IMR-90 (cell line): ENCODE measurements at regions not wholly inside any gene's neighbourhood (a gene's known extent, or its start where the extent isn't known, plus 50 kb on each side); places are given as distances from the start of the nearest gene placed in this dataset.

Experiments
- CHD1 ChIP-seq: IDR thresholded peaks from 2 replicates; pipeline ENCODE4 v1.6.1; 2012; ENCODE audit warnings: low read depth, low read length, improper control_type of control experiment
- RFX5 ChIP-seq: IDR thresholded peaks from 2 replicates; pipeline ENCODE4 v1.8.0; 2012; ENCODE audit warnings: low read depth, mild to moderate bottlenecking, low read length, moderate library complexity

DNA sequence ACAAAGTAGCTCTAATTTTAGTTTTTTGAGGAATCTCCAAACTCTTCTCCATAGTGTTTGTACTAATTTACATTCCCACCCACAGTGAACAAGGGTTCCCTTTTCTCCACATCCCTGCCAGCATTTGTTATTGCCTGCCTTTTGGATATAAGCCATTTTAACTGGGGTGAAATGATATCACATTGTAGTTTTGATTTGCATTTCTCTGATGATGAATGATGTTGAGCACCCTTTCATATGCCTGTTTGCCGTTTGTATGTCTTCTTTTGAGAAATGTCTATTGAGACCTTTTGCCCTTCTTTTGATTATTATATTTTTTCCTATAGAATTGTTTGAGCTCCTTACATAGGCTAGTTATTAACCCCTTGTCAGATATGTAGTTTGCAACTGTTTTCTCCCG is 239.9 kb upstream of the TPM1 start:
- TF ChIP-seq CHD1: no peak
- no peak for TF ChIP-seq RFX5
